ENCODE measurements at regions not wholly inside any gene's neighbourhood (a gene's known extent, or its start where the extent isn't known, plus 50 kb on each side); places are given as distances from the start of the nearest gene placed in this dataset.

DNA sequence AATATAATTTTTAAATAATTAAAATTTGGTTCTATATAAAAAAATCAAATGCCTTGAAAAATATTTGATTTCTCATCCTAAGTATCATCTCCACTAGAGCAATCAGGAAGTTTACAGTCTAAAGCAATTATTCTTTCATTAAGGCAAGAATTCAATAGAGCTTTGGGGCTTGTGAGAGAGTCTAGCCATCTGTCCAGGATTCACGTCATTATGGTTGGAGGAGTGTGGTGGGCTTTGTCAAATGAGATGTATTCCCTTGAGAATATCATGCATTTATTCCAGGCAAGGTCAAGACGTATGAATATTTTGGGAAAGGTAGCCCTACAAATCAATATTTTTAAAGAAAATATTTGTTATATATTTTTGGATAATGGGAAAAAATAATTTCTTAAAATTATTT, 132.4 kb downstream of the ELOVL4 start:
- Mint-ChIP-seq H3K4me3 (ENCODE audit: low read depth, unreplicated experiment) (no peak overlapping the region), H3K9me3 (ENCODE audit: low read depth, unreplicated experiment) (peaks cover 3% of the 10 kb centered on the region), H3K36me3 (ENCODE audit: insufficient read depth, unreplicated experiment) (no peaks in the 10 kb centered on the region), H3K27me3 (ENCODE audit: unreplicated experiment) (no peaks in the 10 kb centered on the region), H3K27ac (ENCODE audit: unreplicated experiment) (no peak overlapping the region), H3K4me1 (ENCODE audit: low read depth, unreplicated experiment) (no peaks in the 10 kb centered on the region)
- BruUV-seq (replicated peaks), result no TSS peak
- intact Hi-C loops (cut with micrococcal nuclease; ENCODE audit: unreplicated experiment), result no loop called here
- no peak for DNase-seq
- TF ChIP-seq, protein P1, sequence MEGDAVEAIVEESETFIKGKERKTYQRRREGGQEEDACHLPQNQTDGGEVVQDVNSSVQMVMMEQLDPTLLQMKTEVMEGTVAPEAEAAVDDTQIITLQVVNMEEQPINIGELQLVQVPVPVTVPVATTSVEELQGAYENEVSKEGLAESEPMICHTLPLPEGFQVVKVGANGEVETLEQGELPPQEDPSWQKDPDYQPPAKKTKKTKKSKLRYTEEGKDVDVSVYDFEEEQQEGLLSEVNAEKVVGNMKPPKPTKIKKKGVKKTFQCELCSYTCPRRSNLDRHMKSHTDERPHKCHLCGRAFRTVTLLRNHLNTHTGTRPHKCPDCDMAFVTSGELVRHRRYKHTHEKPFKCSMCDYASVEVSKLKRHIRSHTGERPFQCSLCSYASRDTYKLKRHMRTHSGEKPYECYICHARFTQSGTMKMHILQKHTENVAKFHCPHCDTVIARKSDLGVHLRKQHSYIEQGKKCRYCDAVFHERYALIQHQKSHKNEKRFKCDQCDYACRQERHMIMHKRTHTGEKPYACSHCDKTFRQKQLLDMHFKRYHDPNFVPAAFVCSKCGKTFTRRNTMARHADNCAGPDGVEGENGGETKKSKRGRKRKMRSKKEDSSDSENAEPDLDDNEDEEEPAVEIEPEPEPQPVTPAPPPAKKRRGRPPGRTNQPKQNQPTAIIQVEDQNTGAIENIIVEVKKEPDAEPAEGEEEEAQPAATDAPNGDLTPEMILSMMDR (IDR thresholded peaks at IDR 0.05; ENCODE audit: unreplicated experiment), result no peak
- CTCF ChIA-PET, result no interaction called here

DNA sequence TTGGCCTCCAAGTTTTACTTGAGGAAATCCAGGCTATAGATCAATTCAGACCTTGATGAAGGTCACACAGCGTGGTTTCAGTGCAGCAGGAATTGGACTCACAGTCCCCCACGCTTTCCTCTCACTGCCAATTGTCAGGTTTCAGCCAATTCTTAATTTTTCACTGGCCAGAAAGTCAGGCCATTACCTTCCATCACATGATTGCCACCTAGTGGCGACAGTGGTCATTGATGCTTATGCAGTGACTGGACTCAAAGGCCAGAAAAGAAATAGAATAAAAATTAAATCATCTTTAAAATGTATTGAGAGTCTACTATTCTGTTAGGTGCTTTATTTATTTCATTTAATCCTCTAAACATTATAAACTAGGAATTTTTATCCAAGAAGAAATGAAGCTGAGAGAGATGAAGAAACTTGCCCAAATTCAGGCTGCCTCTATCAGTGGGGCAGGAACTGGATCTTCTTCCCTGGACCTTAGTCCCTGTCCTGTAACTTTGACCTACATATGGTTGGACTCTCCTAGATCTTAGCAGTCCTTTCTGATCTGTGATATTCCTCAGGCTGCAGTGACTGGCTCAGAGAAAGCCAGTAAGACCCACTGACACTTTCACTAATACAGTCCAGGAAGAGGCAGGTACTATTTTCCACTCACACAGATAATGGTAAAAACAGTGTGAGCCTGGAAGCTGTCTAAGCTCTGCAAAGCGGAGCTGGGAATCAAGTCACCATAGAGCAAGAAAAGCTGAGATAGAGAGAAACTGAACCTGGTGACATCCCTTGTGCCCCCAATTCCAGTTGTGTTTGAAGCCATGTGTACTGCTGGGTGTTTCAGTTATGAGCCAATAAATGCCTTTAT, 133.3 kb downstream of the ELOVL4 start:
- H3K4me1 Mint-ChIP-seq (ENCODE audit: low read depth, unreplicated experiment), result no peaks in the 10 kb centered on the region
- no TSS peak for BruUV-seq (replicated peaks)
- peak; percentile 82 for DNase-seq
- no peak overlapping the region for H3K27ac Mint-ChIP-seq (ENCODE audit: unreplicated experiment)
- TF ChIP-seq, protein P1 (IDR thresholded peaks at IDR 0.05; ENCODE audit: unreplicated experiment), result peak; percentile 67
- intact Hi-C loops (cut with micrococcal nuclease; ENCODE audit: unreplicated experiment), result loop anchor here (1.0 kb wide), 1 partner anchor 36 kb away; no protein-coding TSS in a partner anchor
- peaks cover 3% of the 10 kb centered on the region for H3K9me3 Mint-ChIP-seq (ENCODE audit: low read depth, unreplicated experiment)
- CTCF ChIA-PET, result no interaction called here
- H3K27me3 Mint-ChIP-seq (ENCODE audit: unreplicated experiment), result no peaks in the 10 kb centered on the region
- no peak overlapping the region for H3K4me3 Mint-ChIP-seq (ENCODE audit: low read depth, unreplicated experiment)
- no peaks in the 10 kb centered on the region for H3K36me3 Mint-ChIP-seq (ENCODE audit: insufficient read depth, unreplicated experiment)

DNA sequence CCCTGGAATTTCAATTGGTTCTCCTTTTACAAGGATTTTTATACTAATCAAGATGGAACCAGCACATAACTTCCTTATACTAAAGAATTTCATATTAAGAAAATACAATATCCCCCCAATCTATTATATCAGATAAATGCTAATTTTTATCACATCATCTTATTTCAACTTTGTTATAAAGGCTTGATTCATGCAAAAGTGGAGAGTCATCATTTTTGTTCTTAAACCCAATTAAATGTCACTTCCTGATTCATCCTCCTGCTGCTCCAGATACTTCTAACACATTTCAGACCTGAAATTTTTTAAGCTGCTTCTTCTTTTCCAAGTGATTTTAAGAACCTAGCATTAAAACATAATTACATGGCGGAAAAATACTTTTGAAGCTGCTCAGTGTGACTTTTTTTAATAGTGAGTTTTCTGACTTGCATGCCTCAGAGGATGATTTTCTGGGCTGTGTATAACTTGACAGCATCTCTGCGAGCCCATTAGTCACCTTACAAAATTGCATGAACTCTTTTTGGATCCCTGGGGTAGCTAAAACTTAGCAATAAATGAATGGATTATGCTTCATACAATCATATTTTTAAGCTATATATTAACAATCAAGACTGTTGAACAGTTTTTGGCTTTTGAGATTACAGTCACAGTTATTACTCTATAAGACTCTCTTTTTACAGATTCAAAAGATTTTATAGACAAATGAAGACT, 134.1 kb downstream of the ELOVL4 start:
- intact Hi-C loops (cut with micrococcal nuclease; ENCODE audit: unreplicated experiment), result loop anchor here (1.0 kb wide), 1 partner anchor 35 kb away; no protein-coding TSS in a partner anchor
- BruUV-seq (replicated peaks), result no TSS peak
- no peaks in the 10 kb centered on the region for H3K36me3 Mint-ChIP-seq (ENCODE audit: insufficient read depth, unreplicated experiment)
- no peaks in the 10 kb centered on the region for H3K4me1 Mint-ChIP-seq (ENCODE audit: low read depth, unreplicated experiment)
- CTCF ChIA-PET, result no interaction called here
- H3K9me3 Mint-ChIP-seq (ENCODE audit: low read depth, unreplicated experiment), result peaks cover 3% of the 10 kb centered on the region
- no peak overlapping the region for H3K4me3 Mint-ChIP-seq (ENCODE audit: low read depth, unreplicated experiment)
- no peak for DNase-seq
- no peaks in the 10 kb centered on the region for H3K27me3 Mint-ChIP-seq (ENCODE audit: unreplicated experiment)
- TF ChIP-seq, protein P1 (IDR thresholded peaks at IDR 0.05; ENCODE audit: unreplicated experiment), result no peak
- no peak overlapping the region for H3K27ac Mint-ChIP-seq (ENCODE audit: unreplicated experiment)

DNA sequence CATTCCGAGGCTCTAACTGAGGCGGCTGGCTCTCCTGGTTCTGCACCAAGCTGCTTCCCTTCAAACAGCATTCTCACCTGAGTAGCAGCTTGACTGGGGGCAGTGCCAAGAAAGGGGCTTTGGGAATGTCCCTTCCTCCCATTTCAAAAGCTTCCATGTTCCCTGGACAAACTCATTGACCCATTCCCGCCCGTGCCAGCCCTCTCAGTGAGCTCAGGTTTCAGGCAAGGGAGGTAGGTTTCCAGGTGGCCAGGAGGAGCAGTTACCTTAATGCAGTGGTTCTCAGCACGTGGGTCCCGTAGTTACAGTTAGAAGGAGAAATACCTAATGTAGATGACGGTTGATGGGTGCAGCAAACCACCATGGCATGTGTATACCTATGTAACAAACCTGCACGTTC, 135.2 kb downstream of the ELOVL4 start:
- no peaks in the 10 kb centered on the region for H3K27me3 Mint-ChIP-seq (ENCODE audit: unreplicated experiment)
- intact Hi-C loops (cut with micrococcal nuclease; ENCODE audit: unreplicated experiment), result no loop called here
- CTCF ChIA-PET, result no interaction called here
- no peaks in the 10 kb centered on the region for H3K36me3 Mint-ChIP-seq (ENCODE audit: insufficient read depth, unreplicated experiment)
- BruUV-seq (replicated peaks), result no TSS peak
- no peak for DNase-seq
- no peak overlapping the region for H3K4me3 Mint-ChIP-seq (ENCODE audit: low read depth, unreplicated experiment)
- TF ChIP-seq, protein P1 (IDR thresholded peaks at IDR 0.05; ENCODE audit: unreplicated experiment), result no peak
- H3K4me1 Mint-ChIP-seq (ENCODE audit: low read depth, unreplicated experiment), result no peaks in the 10 kb centered on the region
- no peaks in the 10 kb centered on the region for H3K9me3 Mint-ChIP-seq (ENCODE audit: low read depth, unreplicated experiment)
- H3K27ac Mint-ChIP-seq (ENCODE audit: unreplicated experiment), result no peak overlapping the region
